ENCODE measurements at regions not wholly inside any gene's neighbourhood (a gene's known extent, or its start where the extent isn't known, plus 50 kb on each side); places are given as distances from the start of the nearest gene placed in this dataset.
A peak's percentile ranks its signal among the peaks of the same experiment; 100 is the strongest.

GRCh38 chr20:60473211-60473610, 515.0 kb downstream of the CDH26 start:
- no peak overlapping the region for H3K27ac ChIP-seq
- H3K9me3 ChIP-seq, result no peaks in the 10 kb centered on the region
- no peak for ATAC-seq
- no peaks in the 10 kb centered on the region for H3K4me1 ChIP-seq
- H3K4me3 ChIP-seq, result no peak overlapping the region
- TF ChIP-seq CTCF (IDR thresholded peaks at IDR 0.05), result no peak
- WGBS, 2 donors, result 53 to 62% methylated on average over 2 of the region's 2 CpGs
- DNase-seq, result no peak
- no peaks in the 10 kb centered on the region for H3K36me3 ChIP-seq
- intact Hi-C loops (cut with DNase I), result no loop called here
- H3K27me3 ChIP-seq, result peaks cover 0 to 21% (median 0%) of the 10 kb centered on the region in 7 donors

- ATAC-seq (no peak), DNase-seq (no peak)
- intact Hi-C loops (cut with DNase I), result no loop called here
- H3K4me3 ChIP-seq, result no peak overlapping the region
- H3K36me3 ChIP-seq, result no peaks in the 10 kb centered on the region
- H3K4me1 ChIP-seq, result no peaks in the 10 kb centered on the region
- H3K27me3 ChIP-seq, result peaks cover 0 to 21% (median 0%) of the 10 kb centered on the region in 7 donors
- H3K27ac ChIP-seq, result no peak overlapping the region
- no peak for TF ChIP-seq CTCF (IDR thresholded peaks at IDR 0.05)
- H3K9me3 ChIP-seq, result no peaks in the 10 kb centered on the region
- WGBS, 2 donors, result 61 to 62% methylated on average over 8 of the region's 8 CpGs
These were observed 516.2 kb downstream of the CDH26 start for GRCh38 chr20:60474385-60474910.

- H3K27ac ChIP-seq, result no peak overlapping the region
- no peak overlapping the region for H3K4me3 ChIP-seq
- TF ChIP-seq CTCF (IDR thresholded peaks at IDR 0.05), result no peak
- no peak for DNase-seq
- 85% methylated on average over 7 of the region's 7 CpGs for WGBS, 2 donors
- H3K4me1 ChIP-seq, result no peaks in the 10 kb centered on the region
- peaks cover 0 to 26% (median 3%) of the 10 kb centered on the region in 7 donors for H3K27me3 ChIP-seq
- no peak for ATAC-seq
- intact Hi-C loops (cut with DNase I), result no loop called here
- no peaks in the 10 kb centered on the region for H3K36me3 ChIP-seq
- H3K9me3 ChIP-seq, result no peaks in the 10 kb centered on the region
These were observed 517.8 kb downstream of the CDH26 start for GRCh38 chr20:60476045-60476444.

- no peaks in the 10 kb centered on the region for H3K36me3 ChIP-seq
- no peak overlapping the region for H3K27ac ChIP-seq
- H3K4me1 ChIP-seq, result no peaks in the 10 kb centered on the region
- peaks cover 0 to 31% (median 3%) of the 10 kb centered on the region in 7 donors for H3K27me3 ChIP-seq
- intact Hi-C loops (cut with DNase I), result no loop called here
- TF ChIP-seq CTCF (IDR thresholded peaks at IDR 0.05), result no peak
- ATAC-seq (no peak), DNase-seq (peak in 1 of 2 donors; percentile 37)
- WGBS, 2 donors, result 37 to 45% methylated on average over 11 of the region's 11 CpGs
- no peak overlapping the region for H3K4me3 ChIP-seq
- H3K9me3 ChIP-seq, result no peaks in the 10 kb centered on the region
These were observed 519.7 kb downstream of the CDH26 start for GRCh38 chr20:60477958-60478357.

All from heart right ventricle (tissue), 16 donors.